C4-2B (cell line): ENCODE measurements at regions not wholly inside any gene's neighbourhood (a gene's known extent, or its start where the extent isn't known, plus 50 kb on each side); places are given as distances from the start of the nearest gene placed in this dataset.

Experiments used
- ZFX ChIP-seq: fragments of 450-650 bp; IDR thresholded peaks from 2 replicates; pipeline ENCODE4 v1.6.1; 2017
- TF ChIP-seq, protein P1 (sequence below): fragments of 450-650 bp; conservative IDR thresholded peaks from 2 replicates; pipeline ENCODE4 v1.5.1; 2017; ENCODE audit warnings: mild to moderate bottlenecking

DNA sequence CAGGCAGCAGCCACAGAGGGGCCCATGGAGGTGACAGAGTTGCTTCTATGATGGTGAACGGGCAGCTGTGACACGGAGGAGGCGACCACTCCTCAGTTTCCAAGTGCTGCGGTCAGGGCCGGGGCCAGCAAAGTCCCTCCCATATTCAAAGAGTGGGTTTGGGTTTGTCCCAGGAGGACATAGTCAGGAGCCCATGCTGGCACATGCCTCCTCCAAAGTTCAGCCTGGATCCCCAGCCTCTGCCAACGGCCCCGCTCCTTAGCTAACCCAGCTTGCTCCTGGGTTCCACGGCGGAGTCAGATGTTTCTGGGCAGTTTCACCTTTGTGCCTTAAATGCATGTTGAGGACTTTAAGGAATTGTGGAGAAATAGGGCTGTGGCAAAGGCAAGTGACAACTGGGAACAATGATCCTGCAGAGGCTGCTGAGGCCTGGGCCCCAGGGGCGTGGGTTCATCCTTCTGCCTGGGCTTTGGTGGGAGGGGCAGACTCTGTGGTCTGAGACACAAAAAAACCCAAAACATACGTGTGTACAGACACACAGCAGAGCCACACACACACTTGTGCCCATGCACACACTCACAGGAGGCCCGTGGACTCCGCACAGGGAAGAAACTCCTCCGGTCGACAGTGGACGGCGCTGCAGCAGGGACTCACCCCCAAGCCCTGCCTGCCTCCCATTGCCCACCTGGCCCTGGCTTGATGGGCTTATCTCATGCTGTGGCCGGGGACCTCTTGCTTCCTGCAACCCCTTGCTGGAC is 399.4 kb downstream of the TMEM121 start:
- TF ChIP-seq, protein P1, sequence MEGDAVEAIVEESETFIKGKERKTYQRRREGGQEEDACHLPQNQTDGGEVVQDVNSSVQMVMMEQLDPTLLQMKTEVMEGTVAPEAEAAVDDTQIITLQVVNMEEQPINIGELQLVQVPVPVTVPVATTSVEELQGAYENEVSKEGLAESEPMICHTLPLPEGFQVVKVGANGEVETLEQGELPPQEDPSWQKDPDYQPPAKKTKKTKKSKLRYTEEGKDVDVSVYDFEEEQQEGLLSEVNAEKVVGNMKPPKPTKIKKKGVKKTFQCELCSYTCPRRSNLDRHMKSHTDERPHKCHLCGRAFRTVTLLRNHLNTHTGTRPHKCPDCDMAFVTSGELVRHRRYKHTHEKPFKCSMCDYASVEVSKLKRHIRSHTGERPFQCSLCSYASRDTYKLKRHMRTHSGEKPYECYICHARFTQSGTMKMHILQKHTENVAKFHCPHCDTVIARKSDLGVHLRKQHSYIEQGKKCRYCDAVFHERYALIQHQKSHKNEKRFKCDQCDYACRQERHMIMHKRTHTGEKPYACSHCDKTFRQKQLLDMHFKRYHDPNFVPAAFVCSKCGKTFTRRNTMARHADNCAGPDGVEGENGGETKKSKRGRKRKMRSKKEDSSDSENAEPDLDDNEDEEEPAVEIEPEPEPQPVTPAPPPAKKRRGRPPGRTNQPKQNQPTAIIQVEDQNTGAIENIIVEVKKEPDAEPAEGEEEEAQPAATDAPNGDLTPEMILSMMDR, result no peak
- no peak for TF ChIP-seq ZFX
